ENCODE measurements at regions not wholly inside any gene's neighbourhood (a gene's known extent, or its start where the extent isn't known, plus 50 kb on each side); places are given as distances from the start of the nearest gene placed in this dataset.

- DNase-seq: no peak
- no peak for ATAC-seq
- in situ Hi-C loops (cut with MboI; ENCODE audit: low sequenced_read_pairs in 4 of 4): loop anchor here in 1 of 4 donors (25.0 kb wide), 1 partner anchor 214 kb away; no protein-coding TSS in a partner anchor
- Histone ChIP-seq H3K4me3 (no peak overlapping the region), H3K36me3 (no peaks in the 10 kb centered on the region), H3K27ac (no peak overlapping the region), H3K9me3 (no peaks in the 10 kb centered on the region), H3K4me1 (no peaks in the 10 kb centered on the region), H3K27me3 (no peaks in the 10 kb centered on the region)
- TF ChIP-seq POLR2A (IDR thresholded peaks at IDR 0.05): no peak
- TF ChIP-seq, protein P1, sequence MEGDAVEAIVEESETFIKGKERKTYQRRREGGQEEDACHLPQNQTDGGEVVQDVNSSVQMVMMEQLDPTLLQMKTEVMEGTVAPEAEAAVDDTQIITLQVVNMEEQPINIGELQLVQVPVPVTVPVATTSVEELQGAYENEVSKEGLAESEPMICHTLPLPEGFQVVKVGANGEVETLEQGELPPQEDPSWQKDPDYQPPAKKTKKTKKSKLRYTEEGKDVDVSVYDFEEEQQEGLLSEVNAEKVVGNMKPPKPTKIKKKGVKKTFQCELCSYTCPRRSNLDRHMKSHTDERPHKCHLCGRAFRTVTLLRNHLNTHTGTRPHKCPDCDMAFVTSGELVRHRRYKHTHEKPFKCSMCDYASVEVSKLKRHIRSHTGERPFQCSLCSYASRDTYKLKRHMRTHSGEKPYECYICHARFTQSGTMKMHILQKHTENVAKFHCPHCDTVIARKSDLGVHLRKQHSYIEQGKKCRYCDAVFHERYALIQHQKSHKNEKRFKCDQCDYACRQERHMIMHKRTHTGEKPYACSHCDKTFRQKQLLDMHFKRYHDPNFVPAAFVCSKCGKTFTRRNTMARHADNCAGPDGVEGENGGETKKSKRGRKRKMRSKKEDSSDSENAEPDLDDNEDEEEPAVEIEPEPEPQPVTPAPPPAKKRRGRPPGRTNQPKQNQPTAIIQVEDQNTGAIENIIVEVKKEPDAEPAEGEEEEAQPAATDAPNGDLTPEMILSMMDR (IDR thresholded peaks at IDR 0.05 in 4 of 5, conservative IDR thresholded peaks at IDR 0.05 in 1 of 5): no peak
- intact Hi-C loops (cut with DNase I; ENCODE audit: low total_unique reads): no loop called here
Measured at GRCh38 chr15:68526269-68526668, 52.5 kb upstream of the CORO2B start.

- Histone ChIP-seq H3K4me1 (no peaks in the 10 kb centered on the region), H3K27ac (no peak overlapping the region), H3K4me3 (no peak overlapping the region), H3K27me3 (peaks cover 0 to 4% (median 0%) of the 10 kb centered on the region in 3 donors), H3K36me3 (no peaks in the 10 kb centered on the region), H3K9me3 (no peaks in the 10 kb centered on the region)
- ATAC-seq (no peak), DNase-seq (no peak)
- no peak for TF ChIP-seq POLR2A (IDR thresholded peaks at IDR 0.05)
- intact Hi-C loops (cut with DNase I; ENCODE audit: low total_unique reads): no loop called here
- in situ Hi-C loops (cut with MboI; ENCODE audit: low sequenced_read_pairs in 4 of 4): loop anchor here in 1 of 4 donors (25.0 kb wide), 1 partner anchor 214 kb away; no protein-coding TSS in a partner anchor
Measured at GRCh38 chr15:68526784-68527183, 52.0 kb upstream of the CORO2B start.

GRCh38 chr15:68528626-68529290, 50.0 kb upstream of the CORO2B start:
- in situ Hi-C loops (cut with MboI; ENCODE audit: low sequenced_read_pairs in 4 of 4): loop anchor here in 1 of 4 donors (25.0 kb wide), 1 partner anchor 216 kb away; no protein-coding TSS in a partner anchor
- H3K4me1 ChIP-seq: no peaks in the 10 kb centered on the region
- no peaks in the 10 kb centered on the region for H3K9me3 ChIP-seq
- no peak overlapping the region for H3K4me3 ChIP-seq
- DNase-seq (no peak), ATAC-seq (no peak)
- peaks cover 0 to 4% (median 0%) of the 10 kb centered on the region in 3 donors for H3K27me3 ChIP-seq
- H3K27ac ChIP-seq: no peak overlapping the region
- intact Hi-C loops (cut with DNase I; ENCODE audit: low total_unique reads): no loop called here
- TF ChIP-seq, protein P1 (IDR thresholded peaks at IDR 0.05 in 4 of 5, conservative IDR thresholded peaks at IDR 0.05 in 1 of 5): no peak
- TF ChIP-seq POLR2A (IDR thresholded peaks at IDR 0.05): no peak
- H3K36me3 ChIP-seq: no peaks in the 10 kb centered on the region
